IPS DF 6.9 (cell line): ENCODE measurements at regions not wholly inside any gene's neighbourhood (a gene's known extent, or its start where the extent isn't known, plus 50 kb on each side); places are given as distances from the start of the nearest gene placed in this dataset.
"Not testable (repeated sequence)": the region's sequence is repeated elsewhere in the genome, so short reads cannot be mapped to it uniquely, and the experiment has no call there.

Experiments used
- DNase-seq: peaks from one replicate; pipeline ENCODE4 v3.0.0-alpha.2; 2013; ENCODE audit warnings: low read depth, low spot score
- H3K27ac ChIP-seq: one replicate; pipeline ENCODE4 v1.5.1; 2013; ENCODE audit warnings: low read length, control low read depth
- H3K27me3 ChIP-seq: 2 replicates; pipeline ENCODE4 v1.6.1; 2013; ENCODE audit warnings: mild to moderate bottlenecking, low read length; ENCODE audit not compliant: control insufficient read depth, insufficient read depth
- H3K36me3 ChIP-seq: 2 replicates; pipeline ENCODE4 v1.6.1; 2013; ENCODE audit warnings: low read length; ENCODE audit not compliant: control insufficient read depth, insufficient read depth
- H3K4me1 ChIP-seq: 2 replicates; pipeline ENCODE4 v1.6.1; 2013; ENCODE audit warnings: low read length; ENCODE audit not compliant: control insufficient read depth, insufficient read depth
- H3K4me3 ChIP-seq: 2 replicates; pipeline ENCODE4 v1.5.1; 2013; ENCODE audit warnings: mild to moderate bottlenecking, low read length
- H3K9me3 ChIP-seq: 2 replicates; pipeline ENCODE4 v1.6.1; 2013; ENCODE audit warnings: low read length, inconsistent platforms; ENCODE audit not compliant: control insufficient read depth, insufficient read depth
- WGBS: extraction: QIAGEN DNeasy Blood & Tissue Kit; methylation state at CpG from one replicate; pipeline ENCODE4 v1.1.7; 2013; ENCODE audit warnings: mixed read lengths, missing lambda C conversion rate; ENCODE audit not compliant: insufficient read length, insufficient coverage; 5-methylcytosine and 5-hydroxymethylcytosine counted together

GRCh38 chr20:5453745-5454144, 137.0 kb upstream of the PROKR2 start:
- not testable (repeated sequence) for H3K4me3 ChIP-seq, H3K9me3 ChIP-seq, H3K4me1 ChIP-seq, H3K27ac ChIP-seq, H3K36me3 ChIP-seq, DNase-seq, H3K27me3 ChIP-seq
- WGBS, result no CpG with 5 or more reads among the region's 7 CpGs

- not testable (repeated sequence) for H3K4me1 ChIP-seq, H3K27ac ChIP-seq, H3K9me3 ChIP-seq, H3K36me3 ChIP-seq, H3K27me3 ChIP-seq, DNase-seq, H3K4me3 ChIP-seq
- WGBS, result no CpG with 5 or more reads among the region's 38 CpGs
These were observed 136.6 kb upstream of the PROKR2 start for GRCh38 chr20:5453316-5453715.

- H3K4me1 ChIP-seq, H3K27me3 ChIP-seq, H3K36me3 ChIP-seq, H3K9me3 ChIP-seq, DNase-seq, H3K4me3 ChIP-seq, H3K27ac ChIP-seq: not testable (repeated sequence)
- no CpG with 5 or more reads among the region's 30 CpGs for WGBS
These were observed 135.9 kb upstream of the PROKR2 start for GRCh38 chr20:5452691-5453090.

GRCh38 chr20:5452286-5452685, 135.5 kb upstream of the PROKR2 start:
- H3K27me3 ChIP-seq, H3K4me3 ChIP-seq, H3K4me1 ChIP-seq, H3K36me3 ChIP-seq, H3K9me3 ChIP-seq, DNase-seq, H3K27ac ChIP-seq: not testable (repeated sequence)
- no CpG with 5 or more reads among the region's 26 CpGs for WGBS

- Histone ChIP-seq H3K36me3 (no peaks in the 10 kb centered on the region), H3K27ac (no peak overlapping the region), H3K9me3 (no peaks in the 10 kb centered on the region; the same call in 1 of the 2 replicates), H3K4me3 (no peak overlapping the region), H3K27me3 (no peaks in the 10 kb centered on the region), H3K4me1 (no peaks in the 10 kb centered on the region)
- no CpG with 5 or more reads among the region's 2 CpGs for WGBS
- DNase-seq, result no peak
These were observed 135.0 kb upstream of the PROKR2 start for GRCh38 chr20:5451643-5452210.

- DNase-seq, result peak; percentile 60
- Histone ChIP-seq H3K4me3 (no peak overlapping the region), H3K4me1 (no peaks in the 10 kb centered on the region), H3K36me3 (no peaks in the 10 kb centered on the region), H3K27me3 (no peaks in the 10 kb centered on the region), H3K9me3 (no peaks in the 10 kb centered on the region; the same call in 1 of the 2 replicates), H3K27ac (no peak overlapping the region)
- WGBS, result no CpG with 5 or more reads among the region's 10 CpGs
These were observed 131.8 kb upstream of the PROKR2 start for GRCh38 chr20:5448449-5449118.

GRCh38 chr20:5447188-5447587, 130.4 kb upstream of the PROKR2 start:
- Histone ChIP-seq H3K36me3 (no peaks in the 10 kb centered on the region), H3K9me3 (no peaks in the 10 kb centered on the region; the same call in 1 of the 2 replicates), H3K27me3 (no peaks in the 10 kb centered on the region), H3K4me3 (no peak overlapping the region), H3K27ac (no peak overlapping the region), H3K4me1 (no peaks in the 10 kb centered on the region)
- DNase-seq, result no peak
- no CpG with 5 or more reads among the region's 5 CpGs for WGBS

- Histone ChIP-seq H3K9me3 (no peaks in the 10 kb centered on the region), H3K4me1 (no peaks in the 10 kb centered on the region), H3K27me3 (no peaks in the 10 kb centered on the region), H3K27ac (no peak overlapping the region), H3K4me3 (no peak overlapping the region), H3K36me3 (no peaks in the 10 kb centered on the region)
- no CpG with 5 or more reads among the region's 6 CpGs for WGBS
- DNase-seq, result no peak
These were observed 128.9 kb upstream of the PROKR2 start for GRCh38 chr20:5445611-5446010.

GRCh38 chr20:5442101-5442500, 125.3 kb upstream of the PROKR2 start:
- H3K27me3 ChIP-seq, result no peaks in the 10 kb centered on the region
- no peak overlapping the region for H3K27ac ChIP-seq
- H3K36me3 ChIP-seq, result no peaks in the 10 kb centered on the region
- DNase-seq, result no peak
- H3K4me1 ChIP-seq, result no peaks in the 10 kb centered on the region
- no peaks in the 10 kb centered on the region for H3K9me3 ChIP-seq
- no CpG with 5 or more reads among the region's 5 CpGs for whole genome bisulfite sequencing
- H3K4me3 ChIP-seq, result no peak overlapping the region

GRCh38 chr20:5434116-5434515, 117.4 kb upstream of the PROKR2 start:
- Histone ChIP-seq H3K36me3 (no peaks in the 10 kb centered on the region), H3K27ac (no peak overlapping the region), H3K4me3 (no peak overlapping the region), H3K4me1 (no peaks in the 10 kb centered on the region), H3K9me3 (no peaks in the 10 kb centered on the region), H3K27me3 (no peaks in the 10 kb centered on the region)
- DNase-seq, result no peak
- WGBS, result no CpG with 5 or more reads among the region's 4 CpGs

- Histone ChIP-seq H3K36me3 (no peaks in the 10 kb centered on the region), H3K9me3 (no peaks in the 10 kb centered on the region), H3K27me3 (no peaks in the 10 kb centered on the region), H3K4me1 (no peaks in the 10 kb centered on the region), H3K4me3 (no peak overlapping the region), H3K27ac (no peak overlapping the region)
- no CpG with 5 or more reads among the region's 3 CpGs for WGBS
- no peak for DNase-seq
These were observed 116.6 kb upstream of the PROKR2 start for GRCh38 chr20:5433352-5433751.
